Kidney epithelial cell (primary cell): ENCODE measurements at regions not wholly inside any gene's neighbourhood (a gene's known extent, or its start where the extent isn't known, plus 50 kb on each side); places are given as distances from the start of the nearest gene placed in this dataset.

Source experiments
- DNase-seq: peaks from one replicate; pipeline ENCODE4 v3.0.0-alpha.2; 2010; ENCODE audit warnings: low read depth
- H3K27me3 ChIP-seq: 2 replicates; pipeline ENCODE4 v1.6.0; 2011; ENCODE audit warnings: low read length; ENCODE audit not compliant: control insufficient read depth, insufficient read depth
- H3K36me3 ChIP-seq: 2 replicates; pipeline ENCODE4 v1.5.1; 2011; ENCODE audit warnings: low read length; ENCODE audit not compliant: control insufficient read depth, insufficient read depth
- H3K4me3 ChIP-seq: 2 replicates; pipeline ENCODE4 v1.5.1; 2011; ENCODE audit warnings: low read depth, mild to moderate bottlenecking, control low read depth, low read length
- TF ChIP-seq, protein P1 (sequence below): IDR thresholded peaks from 2 replicates; pipeline ENCODE4 v1.5.1; 2011; ENCODE audit warnings: mild to moderate bottlenecking, moderate library complexity, low read length, control low read depth, inconsistent platforms; ENCODE audit not compliant: insufficient read depth, poor library complexity, severe bottlenecking

DNA sequence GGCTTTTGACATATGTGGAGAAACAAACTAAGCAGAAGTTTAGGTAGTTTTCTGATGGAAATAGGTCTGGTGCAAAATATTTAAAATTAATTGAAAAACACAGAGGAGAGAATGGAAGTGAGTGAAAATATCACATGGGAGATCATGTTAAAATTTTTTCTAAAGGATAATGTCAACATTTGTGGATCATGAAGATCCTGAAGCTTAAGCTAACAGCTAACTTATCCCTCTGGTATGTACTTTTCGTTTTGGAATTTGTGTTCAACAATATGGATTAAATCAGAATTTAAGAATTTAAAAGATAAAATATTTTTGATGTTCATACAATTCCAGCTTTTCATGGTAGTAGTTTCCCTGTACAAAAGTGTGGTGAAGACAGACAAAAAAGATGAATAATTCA is 572.8 kb upstream of the FAM241A start:
- TF ChIP-seq, protein P1, sequence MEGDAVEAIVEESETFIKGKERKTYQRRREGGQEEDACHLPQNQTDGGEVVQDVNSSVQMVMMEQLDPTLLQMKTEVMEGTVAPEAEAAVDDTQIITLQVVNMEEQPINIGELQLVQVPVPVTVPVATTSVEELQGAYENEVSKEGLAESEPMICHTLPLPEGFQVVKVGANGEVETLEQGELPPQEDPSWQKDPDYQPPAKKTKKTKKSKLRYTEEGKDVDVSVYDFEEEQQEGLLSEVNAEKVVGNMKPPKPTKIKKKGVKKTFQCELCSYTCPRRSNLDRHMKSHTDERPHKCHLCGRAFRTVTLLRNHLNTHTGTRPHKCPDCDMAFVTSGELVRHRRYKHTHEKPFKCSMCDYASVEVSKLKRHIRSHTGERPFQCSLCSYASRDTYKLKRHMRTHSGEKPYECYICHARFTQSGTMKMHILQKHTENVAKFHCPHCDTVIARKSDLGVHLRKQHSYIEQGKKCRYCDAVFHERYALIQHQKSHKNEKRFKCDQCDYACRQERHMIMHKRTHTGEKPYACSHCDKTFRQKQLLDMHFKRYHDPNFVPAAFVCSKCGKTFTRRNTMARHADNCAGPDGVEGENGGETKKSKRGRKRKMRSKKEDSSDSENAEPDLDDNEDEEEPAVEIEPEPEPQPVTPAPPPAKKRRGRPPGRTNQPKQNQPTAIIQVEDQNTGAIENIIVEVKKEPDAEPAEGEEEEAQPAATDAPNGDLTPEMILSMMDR: no peak
- DNase-seq: no peak
- Histone ChIP-seq H3K36me3 (no peaks in the 10 kb centered on the region), H3K27me3 (no peaks in the 10 kb centered on the region), H3K4me3 (no peak overlapping the region)

GRCh38 chr4:111573386-111573785 is 571.9 kb upstream of the FAM241A start:
- TF ChIP-seq, protein P1: no peak
- Histone ChIP-seq H3K27me3 (no peaks in the 10 kb centered on the region), H3K36me3 (no peaks in the 10 kb centered on the region), H3K4me3 (no peak overlapping the region)
- DNase-seq: no peak

- Histone ChIP-seq H3K36me3 (no peaks in the 10 kb centered on the region), H3K27me3 (no peaks in the 10 kb centered on the region), H3K4me3 (no peak overlapping the region)
- TF ChIP-seq, protein P1: no peak
- no peak for DNase-seq
Measured at GRCh38 chr4:111579767-111580166, 565.5 kb upstream of the FAM241A start.

GRCh38 chr4:111595456-111595855 is 549.8 kb upstream of the FAM241A start:
- no peaks in the 10 kb centered on the region for H3K36me3 ChIP-seq
- H3K27me3 ChIP-seq: no peaks in the 10 kb centered on the region
- DNase-seq: no peak
- no peak overlapping the region for H3K4me3 ChIP-seq
- TF ChIP-seq, protein P1: no peak

DNA sequence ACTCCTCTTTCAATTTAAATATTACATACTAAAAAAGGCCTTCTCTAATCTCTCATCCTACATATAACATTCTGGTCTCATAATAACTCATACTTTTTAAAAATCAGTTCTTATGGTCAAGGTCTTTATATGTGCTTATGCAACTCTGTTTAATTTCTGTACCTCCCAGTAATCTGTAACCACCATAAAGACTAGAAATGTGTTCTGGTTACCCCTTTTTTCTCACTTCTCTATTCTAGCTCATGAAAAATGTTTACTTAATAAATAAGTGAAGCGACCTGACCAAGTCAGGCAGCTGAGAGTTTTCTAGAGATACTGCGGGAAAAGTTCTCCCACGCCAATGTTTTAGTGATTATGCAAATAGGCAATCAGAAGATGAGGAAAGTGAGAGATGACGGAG is 548.8 kb upstream of the FAM241A start:
- Histone ChIP-seq H3K36me3 (no peaks in the 10 kb centered on the region), H3K4me3 (no peak overlapping the region), H3K27me3 (no peaks in the 10 kb centered on the region)
- DNase-seq: no peak
- TF ChIP-seq, protein P1: no peak

DNA sequence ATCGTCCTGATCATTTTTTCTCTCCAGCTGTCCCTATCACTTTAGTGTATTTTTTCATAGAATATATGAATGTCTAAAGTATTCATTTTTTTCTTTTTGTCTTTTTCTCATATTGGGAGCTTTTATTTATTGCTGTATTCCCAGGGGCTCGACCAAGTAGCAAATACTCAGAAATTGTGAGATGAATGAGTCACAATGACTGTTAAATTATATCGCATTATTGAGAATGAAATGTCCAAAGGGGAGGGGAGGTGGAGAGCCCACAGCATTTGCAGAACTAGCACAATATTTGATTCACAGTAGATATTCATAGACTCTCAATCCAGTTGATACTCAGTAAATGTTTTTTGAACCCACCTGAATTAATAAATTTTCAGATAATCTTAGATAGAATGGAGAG is 543.6 kb upstream of the FAM241A start:
- Histone ChIP-seq H3K27me3 (no peaks in the 10 kb centered on the region), H3K36me3 (no peaks in the 10 kb centered on the region)

More for the DNA sequence above, 543.6 kb upstream of the FAM241A start:
- no peak overlapping the region for H3K4me3 ChIP-seq
- no peak for DNase-seq
- TF ChIP-seq, protein P1: no peak
